Brain pericyte (primary cell): ENCODE measurements at regions not wholly inside any gene's neighbourhood (a gene's known extent, or its start where the extent isn't known, plus 50 kb on each side); places are given as distances from the start of the nearest gene placed in this dataset.

Experiments used
- DNase-seq: peaks from one replicate; pipeline ENCODE4 v3.0.0-alpha.2; 2012; ENCODE audit warnings: low read depth, low spot score

DNA sequence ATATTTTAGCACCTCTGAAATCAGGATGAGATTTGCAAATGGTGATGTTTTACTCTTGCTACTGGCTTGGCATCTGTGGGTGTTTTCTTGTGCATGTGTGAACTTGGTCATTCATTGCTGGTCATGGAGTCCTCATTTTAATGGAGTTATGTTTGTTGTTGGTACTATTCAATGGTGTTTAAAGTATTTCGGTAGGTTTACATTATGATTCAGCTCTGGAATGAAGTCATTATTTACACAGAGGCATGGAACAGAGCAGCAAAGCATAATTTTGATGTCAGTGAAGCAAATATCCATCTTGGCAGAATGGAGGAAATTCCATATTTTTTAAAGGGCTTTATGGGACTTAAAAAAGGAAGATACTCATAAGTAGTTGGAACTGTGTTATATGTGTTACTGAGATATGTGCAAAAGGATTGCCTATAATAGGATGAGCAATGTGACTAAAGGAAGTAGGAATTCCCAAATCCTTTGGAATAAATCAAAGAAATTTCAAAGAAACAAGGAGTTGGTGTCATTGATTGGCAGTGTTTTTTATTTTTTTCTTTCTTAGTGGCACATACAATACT, 147.4 kb downstream of the ACTBL2 start:
- peak; percentile 26 for DNase-seq

DNA sequence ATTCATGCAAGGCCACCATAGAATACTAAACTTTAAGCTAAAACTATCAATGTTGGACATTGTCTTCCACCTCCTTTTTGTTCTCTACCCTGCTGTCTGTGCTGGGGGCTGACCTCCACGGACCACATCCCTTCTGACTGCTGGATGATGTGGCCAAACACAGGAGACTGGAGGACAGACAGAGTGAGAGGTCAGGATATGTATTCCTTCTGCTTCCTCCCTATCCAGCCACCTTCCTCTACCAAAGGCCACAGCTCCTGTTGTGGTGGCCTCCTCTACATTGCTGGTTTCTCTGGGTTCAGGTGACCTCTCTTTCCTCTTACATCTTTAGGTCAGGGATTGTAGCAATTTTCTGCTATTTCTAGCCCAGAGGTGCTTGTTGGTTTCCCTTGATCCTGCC, 148.1 kb downstream of the ACTBL2 start:
- DNase-seq: no peak

DNA sequence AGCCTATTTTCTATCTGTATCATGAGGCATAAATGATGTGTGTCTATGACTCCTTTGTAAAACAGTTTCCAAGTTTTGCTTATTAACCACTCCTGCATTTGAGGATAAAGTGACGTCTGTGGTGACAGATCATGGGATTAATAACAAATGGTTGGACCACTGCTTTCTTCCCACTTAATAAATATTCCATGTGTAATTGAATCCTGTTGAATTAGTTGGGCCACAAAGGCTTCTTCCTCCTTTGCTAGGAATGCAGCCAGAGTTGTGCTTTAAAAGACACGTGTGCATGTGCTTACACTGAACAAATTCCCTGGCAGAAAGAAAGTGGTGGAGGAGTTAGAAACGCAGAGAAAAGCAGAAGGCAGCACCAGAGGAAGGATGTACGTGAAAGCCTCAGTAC, 150.2 kb downstream of the ACTBL2 start:
- DNase-seq: no peak

DNA sequence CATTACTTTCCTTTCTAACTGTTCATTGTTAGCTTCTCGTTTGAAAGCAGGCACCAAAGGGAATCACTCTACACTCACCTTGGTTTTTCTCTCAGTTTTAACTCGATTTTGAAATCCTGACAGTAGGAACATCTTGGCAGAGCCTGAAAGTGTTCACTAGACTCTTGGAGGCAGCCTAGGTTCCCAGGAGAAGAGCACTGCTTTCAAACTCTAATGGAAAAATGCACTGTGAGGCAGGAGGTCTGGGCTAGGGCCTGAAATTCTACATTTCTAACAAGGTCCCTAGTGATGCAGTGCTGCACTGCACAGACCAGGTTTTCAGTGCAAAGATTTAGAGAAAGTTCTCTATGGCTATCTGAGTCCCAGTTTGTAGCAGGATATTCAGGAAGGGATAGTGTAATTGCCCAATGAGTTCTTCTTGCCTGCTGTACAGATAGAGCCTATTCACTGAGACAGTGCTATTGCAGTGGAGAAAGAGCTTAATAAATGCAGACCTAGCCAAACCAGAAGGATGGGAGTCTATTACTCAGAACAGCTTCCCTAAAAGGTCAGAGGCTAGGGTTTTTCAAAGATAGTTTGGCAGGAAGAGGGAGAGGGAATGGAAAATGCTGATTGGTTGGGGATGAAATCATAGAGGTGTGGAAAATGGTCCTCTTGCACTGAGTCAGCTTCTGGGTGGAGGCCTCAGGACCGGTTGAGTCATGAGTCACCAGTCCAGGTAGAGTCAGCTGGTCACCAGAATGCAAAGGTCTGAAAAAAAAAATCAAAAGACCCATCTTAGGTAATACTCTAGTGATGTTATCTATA, 153.9 kb downstream of the GPBP1 start:
- DNase-seq: no peak

DNA sequence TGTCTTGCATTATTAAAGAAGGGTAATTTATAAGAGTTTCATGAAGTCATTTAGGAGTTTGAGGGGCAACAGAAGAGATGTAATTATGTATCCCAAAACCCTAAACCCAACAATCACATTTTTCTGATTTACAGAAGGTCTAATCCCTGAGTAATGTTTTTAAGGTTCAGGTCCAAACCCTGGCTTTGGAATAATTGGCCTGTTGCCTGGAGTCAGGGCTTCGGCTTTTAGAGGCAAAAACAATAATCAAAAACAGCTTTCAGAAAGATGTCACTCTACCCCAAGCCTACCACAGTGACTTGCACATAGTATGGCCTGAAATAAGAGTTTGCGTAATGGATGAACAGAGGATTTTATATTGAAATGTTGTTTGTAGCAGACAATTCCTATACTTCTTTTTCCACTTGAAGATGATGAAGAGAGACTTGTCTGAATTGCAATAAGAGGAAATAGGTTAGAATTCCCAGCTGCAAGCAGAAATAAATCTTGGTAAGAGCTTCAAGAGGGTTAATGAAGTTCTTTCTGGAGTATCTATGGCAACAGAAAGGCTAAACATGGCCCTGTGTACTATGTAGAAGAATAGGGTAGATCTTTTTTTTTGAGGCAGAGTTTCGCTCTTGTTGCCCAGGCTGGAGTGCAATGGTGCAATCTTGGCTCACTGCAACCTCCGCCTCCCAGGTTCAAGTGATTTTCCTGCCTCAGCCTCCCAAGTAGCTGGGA, 152.0 kb downstream of the GPBP1 start:
- DNase-seq: no peak

DNA sequence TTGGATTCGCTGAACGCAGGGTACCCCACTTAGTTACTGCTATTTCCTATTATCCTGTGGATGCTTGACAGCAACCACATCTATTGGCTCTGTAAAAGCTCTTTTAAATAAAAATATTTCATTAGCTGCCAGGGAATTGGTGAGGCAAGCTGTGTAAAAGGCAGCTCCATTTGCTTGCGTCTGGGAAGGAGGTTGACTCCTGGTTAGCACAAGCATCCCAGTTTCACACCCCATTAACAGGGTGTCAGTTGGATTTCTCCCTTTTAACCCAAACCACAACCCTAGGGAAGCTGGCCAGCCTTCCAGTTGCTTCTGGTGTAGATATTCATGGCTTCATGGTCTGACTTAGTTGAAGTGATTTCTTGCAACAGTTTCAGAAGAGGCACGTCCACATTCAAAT, 151.0 kb downstream of the GPBP1 start:
- no peak for DNase-seq

DNA sequence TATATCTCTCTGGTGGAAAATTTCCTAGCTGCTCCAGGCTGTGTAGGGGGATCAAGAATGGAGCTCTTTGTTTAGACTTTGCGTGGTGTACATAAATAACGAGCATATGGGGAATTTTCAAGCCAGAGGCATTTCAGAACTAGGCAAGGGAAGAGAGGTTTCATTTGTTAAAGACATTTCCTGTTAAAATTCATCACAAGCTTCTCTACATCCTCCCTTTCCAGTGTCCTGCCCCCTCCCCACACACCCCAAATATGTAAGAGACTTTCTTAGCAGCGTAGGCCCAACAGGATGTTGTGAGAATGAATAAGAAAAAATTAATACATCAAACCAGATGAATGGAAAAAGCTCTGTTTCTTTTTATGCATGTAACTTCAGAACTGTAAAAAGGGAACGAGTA, 150.3 kb downstream of the GPBP1 start:
- DNase-seq: no peak

DNA sequence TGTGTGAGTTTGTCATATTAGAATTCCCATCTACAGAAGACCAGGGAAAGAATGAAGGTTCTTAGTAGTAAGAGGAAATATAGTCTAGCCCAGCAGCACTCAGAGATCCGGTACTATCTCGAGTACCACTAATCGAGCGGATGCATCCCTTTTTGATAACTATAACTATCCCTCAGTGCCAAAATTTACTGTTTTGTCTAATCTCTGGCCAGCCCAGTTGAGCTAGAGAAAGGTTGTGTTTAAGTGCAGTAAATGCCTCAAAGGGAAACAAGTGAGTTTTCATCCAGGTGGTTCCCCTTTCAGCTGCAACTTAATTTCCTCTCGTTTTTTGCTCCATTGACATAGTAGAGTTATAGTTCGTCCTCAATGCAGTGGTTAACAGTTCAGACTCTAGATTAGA, 146.7 kb downstream of the GPBP1 start:
- DNase-seq: no peak

DNA sequence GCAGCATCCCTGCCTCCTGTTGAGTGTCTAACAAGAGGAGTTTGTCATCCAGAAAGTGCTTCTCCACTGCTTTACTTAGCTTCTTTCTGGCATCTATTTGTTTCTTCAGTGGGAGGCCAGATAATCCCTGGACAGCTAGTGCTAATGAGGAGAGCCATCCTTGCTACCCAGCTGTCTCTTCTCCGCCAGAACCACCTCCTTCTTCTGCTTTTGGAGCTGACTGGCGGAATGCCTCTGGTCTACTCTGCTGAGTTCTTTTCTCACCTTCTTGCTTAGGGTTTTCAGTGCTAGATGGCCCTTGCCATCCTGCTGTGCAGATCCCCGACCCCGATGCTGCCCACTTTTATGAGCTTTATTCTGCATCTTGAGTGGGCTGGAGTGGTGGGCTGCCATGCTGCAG, 145.8 kb downstream of the GPBP1 start:
- no peak for DNase-seq

DNA sequence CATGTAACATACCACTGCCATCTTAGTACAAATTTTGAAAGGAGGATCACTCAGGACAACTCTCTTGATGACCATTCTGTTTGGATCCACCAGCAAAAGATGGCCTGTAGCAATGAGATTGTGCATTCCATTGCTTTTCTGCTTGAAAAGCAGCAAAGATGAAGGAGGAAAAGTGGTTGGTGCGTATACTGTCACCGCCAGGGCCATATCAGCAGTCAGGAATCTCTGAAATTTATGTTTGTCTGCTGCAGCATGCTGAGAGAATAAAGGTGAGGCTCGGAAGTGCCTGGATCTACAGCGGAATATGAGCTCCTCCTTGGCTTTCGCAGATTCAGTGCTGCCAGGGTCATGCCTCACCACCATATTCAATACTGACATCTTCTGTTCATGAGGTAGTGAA, 144.4 kb downstream of the GPBP1 start:
- DNase-seq: no peak

DNA sequence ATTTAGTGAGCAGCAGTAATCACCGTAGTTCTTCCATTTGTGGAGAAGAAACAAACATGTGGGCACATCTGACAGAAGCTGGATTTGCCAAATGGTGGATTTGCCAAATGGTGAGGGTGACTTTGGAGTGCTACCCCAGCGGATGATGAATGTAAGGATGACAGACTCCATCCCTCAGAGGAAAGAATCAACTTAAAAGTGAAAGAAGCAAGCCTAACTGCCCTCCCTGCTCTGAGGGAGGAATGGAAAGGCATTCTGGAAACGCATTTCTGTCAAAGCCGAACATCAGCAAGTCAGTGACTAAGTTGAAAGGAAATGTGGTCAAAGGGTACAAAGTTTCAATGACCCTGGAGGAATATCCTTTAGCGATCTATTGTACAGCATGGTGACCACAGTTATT, 143.5 kb downstream of the GPBP1 start:
- DNase-seq: no peak

DNA sequence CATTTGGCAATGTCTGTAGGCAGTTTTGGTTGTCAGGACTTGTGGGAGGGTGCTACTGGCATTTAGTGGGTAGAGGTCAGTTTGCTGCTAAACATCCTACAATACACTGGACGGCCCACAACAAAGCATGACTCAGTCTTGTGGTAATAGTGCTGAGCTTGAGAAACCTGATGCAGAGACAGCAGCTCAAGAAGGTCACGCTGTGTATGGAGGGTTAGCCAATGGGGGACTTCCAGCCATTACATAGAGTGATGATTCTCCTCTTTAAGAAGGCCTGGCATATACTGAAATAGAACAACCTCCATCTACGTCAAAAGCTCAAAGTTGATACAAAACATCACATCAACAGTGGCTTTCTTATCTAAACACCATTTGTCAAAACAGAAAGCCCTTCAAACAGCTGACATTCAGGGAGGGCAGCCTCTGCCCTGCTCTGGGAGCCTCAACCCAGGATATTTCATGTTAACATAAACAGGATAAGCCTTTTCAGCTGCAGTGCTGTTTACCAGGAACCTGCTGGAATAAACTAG, 143.0 kb downstream of the GPBP1 start:
- peak; percentile 98 for DNase-seq

DNA sequence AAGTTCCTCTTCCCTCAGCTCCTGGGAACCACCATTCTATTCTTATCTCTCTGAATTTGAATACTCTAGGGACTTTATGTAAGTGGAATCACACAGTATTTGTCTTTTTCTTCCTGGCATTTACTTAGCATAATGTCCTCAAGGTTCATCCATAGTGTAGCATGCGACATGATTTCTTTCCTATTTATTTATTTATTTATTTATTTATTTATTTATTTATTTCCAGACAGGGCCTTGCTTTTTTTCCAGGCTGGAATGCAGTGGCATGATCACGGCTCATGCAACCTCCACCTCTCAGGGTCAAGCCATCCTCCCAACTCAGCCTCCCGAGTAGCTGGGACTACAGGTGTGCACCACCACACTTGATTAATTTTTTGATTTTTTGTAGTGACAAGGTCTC, 142.1 kb downstream of the GPBP1 start:
- DNase-seq: no peak
